Aorta (tissue), 5 donors: ENCODE measurements at regions not wholly inside any gene's neighbourhood (a gene's known extent, or its start where the extent isn't known, plus 50 kb on each side); places are given as distances from the start of the nearest gene placed in this dataset.

Experiments
- ATAC-seq: fragments of 200-7000 bp; cut with Tn5 transposase; one replicate; pipeline ENCODE4 v1.9.1; 2022; ENCODE audit warnings: moderate library complexity; ENCODE audit not compliant: low FRiP score
- DNase-seq, 2 donors: peaks; one replicate each; pipeline ENCODE4 v3.0.0-alpha.2; 2020
- H3K27ac ChIP-seq, 2 donors: one replicate each; pipeline ENCODE4 v1.5.1; 2013; ENCODE audit warnings: low read length in 2 of 2, mild to moderate bottlenecking in 2 of 2, moderate library complexity in 2 of 2, control low read depth in 1 of 2, inconsistent platforms in 1 of 2, low read depth in 1 of 2
- H3K27me3 ChIP-seq, 2 donors: one replicate each; pipeline ENCODE4 v1.6.1; 2013; ENCODE audit warnings: control low read depth in 1 of 2, low read length in 1 of 2, mild to moderate bottlenecking in 1 of 2, moderate library complexity in 1 of 2; ENCODE audit not compliant: insufficient read depth in 2 of 2, control insufficient read depth in 1 of 2
- H3K36me3 ChIP-seq, 2 donors: one replicate each; pipeline ENCODE4 v1.6.1; 2013; ENCODE audit warnings: control low read depth in 1 of 2, low read length in 1 of 2, mild to moderate bottlenecking in 1 of 2; ENCODE audit not compliant: insufficient read depth in 2 of 2, control insufficient read depth in 1 of 2
- H3K4me1 ChIP-seq, 2 donors: one replicate each; pipeline ENCODE4 v1.6.1; 2013; ENCODE audit warnings: low read length in 2 of 2, control low read depth in 1 of 2, mild to moderate bottlenecking in 1 of 2, moderate library complexity in 1 of 2; ENCODE audit not compliant: insufficient read depth in 2 of 2, control insufficient read depth in 1 of 2
- H3K4me3 ChIP-seq, 2 donors: one replicate each; pipeline ENCODE4 v1.5.1; 2013; ENCODE audit warnings: low read length in 2 of 2, control low read depth in 1 of 2, mild to moderate bottlenecking in 1 of 2
- H3K9me3 ChIP-seq: one replicate; pipeline ENCODE4 v1.6.1; 2013; ENCODE audit warnings: mild to moderate bottlenecking, low read length; ENCODE audit not compliant: control insufficient read depth
- WGBS, 2 donors: extraction: QIAGEN DNeasy Blood & Tissue Kit; methylation state at CpG; one replicate each; pipeline ENCODE4 v1.1.7; 2013; 5-methylcytosine and 5-hydroxymethylcytosine counted together
- intact Hi-C, 2 donors: fragments of 100-400 bp; cut with DNase I; formaldehyde crosslinking; loops; one replicate each; pipeline versions ENCODE4 v1.14.2 to v1.15.0; 2022
- donor health status: healthy with polysubstance abuse.
- donor health status: Bipolar disorder and iron deficiency.
- donor health status: DM: no; HTN: no; CAD: no.
- donor health status: DM: no; HTN: no; CAD: no.
- donor health status: DM: yes; HTN: yes; CAD: no.

DNA sequence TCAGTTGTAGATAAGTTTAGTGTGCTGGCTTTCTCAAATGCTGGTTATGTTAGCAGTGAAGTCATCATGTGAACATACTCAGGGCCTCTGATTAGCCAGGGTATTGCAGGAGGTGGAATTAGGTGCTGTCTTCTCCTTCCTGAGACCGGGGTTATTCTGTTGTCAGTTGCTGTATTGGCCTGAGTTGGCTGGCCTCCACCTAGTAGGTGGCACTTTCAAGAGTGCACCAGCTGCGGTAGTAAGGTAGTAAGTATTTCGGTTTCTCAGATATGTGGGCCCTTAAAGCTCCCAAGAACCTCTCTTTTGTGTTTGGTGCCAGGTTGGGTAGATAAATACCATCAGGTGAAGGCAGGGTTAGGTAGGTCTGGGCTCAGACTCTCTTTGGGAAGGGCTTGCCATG, 1430.5 kb upstream of the CELF4 start:
- H3K9me3 ChIP-seq = peaks cover 1% of the 10 kb centered on the region
- ATAC-seq (no peak), DNase-seq (no peak)
- no peaks in the 10 kb centered on the region for H3K27me3 ChIP-seq
- H3K27ac ChIP-seq = no peak overlapping the region
- no peaks in the 10 kb centered on the region for H3K36me3 ChIP-seq
- no peaks in the 10 kb centered on the region for H3K4me1 ChIP-seq
- intact Hi-C loops = no loop called here
- WGBS, 2 donors = 89 to 90% methylated on average over 3 of the region's 3 CpGs
- H3K4me3 ChIP-seq = no peak overlapping the region

DNA sequence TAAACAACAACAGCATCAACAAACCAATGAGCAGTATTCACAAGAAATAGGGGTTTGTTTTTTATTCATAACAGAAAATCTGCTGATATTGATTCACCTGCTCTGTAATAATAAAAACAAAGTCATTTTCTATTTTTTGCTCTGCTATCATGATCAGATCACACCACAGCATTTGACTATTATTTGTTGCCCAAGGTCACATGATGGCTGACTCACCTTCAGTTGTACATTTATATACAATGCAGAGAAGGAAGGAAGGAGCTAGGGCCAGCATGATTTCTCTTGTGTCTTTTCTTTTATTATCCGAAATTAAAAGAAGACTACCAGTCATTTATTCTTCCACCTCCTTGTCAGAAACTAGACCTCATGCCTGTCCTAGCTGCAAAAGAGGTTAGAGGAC, 1427.7 kb upstream of the CELF4 start:
- peaks cover 1% of the 10 kb centered on the region for H3K9me3 ChIP-seq
- intact Hi-C loops = no loop called here
- 81 to 83% methylated on average over 1 of the region's 1 CpG for WGBS, 2 donors

DNA sequence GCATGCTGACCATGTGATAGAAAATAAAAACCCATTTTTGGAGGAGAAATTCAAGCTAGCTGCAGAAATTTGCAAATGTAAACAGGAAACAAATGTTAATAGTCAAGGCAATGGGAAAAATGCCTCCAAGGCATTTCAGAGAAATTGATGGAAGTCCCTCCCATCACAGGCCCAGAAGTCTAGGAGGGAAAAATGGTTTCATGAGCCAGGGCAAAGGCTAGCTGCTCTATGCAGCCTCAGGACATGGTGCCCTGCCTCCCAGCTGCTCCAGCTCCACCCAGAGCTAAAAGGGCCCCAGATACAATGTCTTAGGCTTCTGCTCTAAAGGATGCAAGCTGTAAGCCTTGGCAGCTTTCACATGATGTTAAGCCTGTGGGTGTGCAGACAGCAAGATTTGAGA, 1419.4 kb upstream of the CELF4 start:
- H3K9me3 ChIP-seq = no peaks in the 10 kb centered on the region
- H3K4me3 ChIP-seq = no peak overlapping the region
- no peak for ATAC-seq
- H3K27me3 ChIP-seq = no peaks in the 10 kb centered on the region
- no peak for DNase-seq
- intact Hi-C loops = no loop called here
- H3K36me3 ChIP-seq = no peaks in the 10 kb centered on the region
- H3K4me1 ChIP-seq = no peaks in the 10 kb centered on the region
- H3K27ac ChIP-seq = no peak overlapping the region

More for the DNA sequence above, 1427.7 kb upstream of the CELF4 start:
- Histone ChIP-seq H3K4me1 (no peaks in the 10 kb centered on the region), H3K4me3 (no peak overlapping the region), H3K36me3 (no peaks in the 10 kb centered on the region), H3K27me3 (no peaks in the 10 kb centered on the region), H3K27ac (no peak overlapping the region)
- no peak for DNase-seq
- ATAC-seq = no peak

DNA sequence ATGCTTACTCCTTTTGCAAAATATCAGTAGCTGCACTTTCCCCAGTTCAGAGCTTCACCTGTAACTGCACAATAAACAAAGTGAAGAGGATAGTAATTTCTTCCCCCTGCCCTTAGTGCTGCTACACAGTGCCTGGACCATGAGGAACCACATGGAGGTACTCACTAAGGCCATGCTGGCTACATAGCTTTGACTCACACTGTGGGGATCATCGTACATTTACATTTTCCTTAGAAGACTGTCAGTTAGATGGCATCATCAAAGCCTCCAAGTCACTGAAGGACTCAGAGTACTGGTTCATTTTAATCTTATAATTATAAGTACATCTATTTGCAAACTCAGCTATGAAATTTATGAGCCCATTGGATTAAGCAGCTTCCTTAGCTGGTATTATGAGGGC, 1416.5 kb upstream of the CELF4 start:
- ATAC-seq (no peak), DNase-seq (no peak)
- 91 to 96% methylated on average over 1 of the region's 1 CpG for WGBS, 2 donors
- intact Hi-C loops = no loop called here
- Histone ChIP-seq H3K36me3 (no peaks in the 10 kb centered on the region), H3K9me3 (no peaks in the 10 kb centered on the region), H3K4me1 (no peaks in the 10 kb centered on the region), H3K4me3 (no peak overlapping the region), H3K27me3 (no peaks in the 10 kb centered on the region), H3K27ac (no peak overlapping the region)

DNA sequence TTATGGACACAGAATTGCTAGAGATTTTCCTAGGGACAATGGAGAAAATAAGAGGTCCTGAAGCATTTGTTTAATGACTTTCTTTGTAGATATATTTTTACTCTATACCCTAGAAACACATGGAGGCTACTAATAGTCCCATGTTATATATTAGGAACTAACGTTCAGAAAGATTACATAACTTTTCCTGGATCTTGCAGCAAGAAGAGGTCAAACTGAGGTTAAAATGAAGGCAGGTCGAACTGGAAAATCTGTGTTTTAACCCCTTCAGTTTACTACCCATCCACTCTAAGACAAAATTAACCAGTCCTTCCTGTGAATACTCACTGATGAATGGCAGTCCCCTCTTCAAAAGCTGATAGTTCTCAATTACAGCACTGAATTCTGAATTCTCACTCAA, 1415.8 kb upstream of the CELF4 start:
- Histone ChIP-seq H3K4me1 (no peaks in the 10 kb centered on the region), H3K4me3 (no peak overlapping the region), H3K36me3 (no peaks in the 10 kb centered on the region), H3K27me3 (no peaks in the 10 kb centered on the region), H3K27ac (no peak overlapping the region), H3K9me3 (no peaks in the 10 kb centered on the region)
- no peak for DNase-seq
- intact Hi-C loops = no loop called here
- ATAC-seq = no peak
- WGBS, 2 donors = 4% methylated on average over 2 of the region's 2 CpGs

DNA sequence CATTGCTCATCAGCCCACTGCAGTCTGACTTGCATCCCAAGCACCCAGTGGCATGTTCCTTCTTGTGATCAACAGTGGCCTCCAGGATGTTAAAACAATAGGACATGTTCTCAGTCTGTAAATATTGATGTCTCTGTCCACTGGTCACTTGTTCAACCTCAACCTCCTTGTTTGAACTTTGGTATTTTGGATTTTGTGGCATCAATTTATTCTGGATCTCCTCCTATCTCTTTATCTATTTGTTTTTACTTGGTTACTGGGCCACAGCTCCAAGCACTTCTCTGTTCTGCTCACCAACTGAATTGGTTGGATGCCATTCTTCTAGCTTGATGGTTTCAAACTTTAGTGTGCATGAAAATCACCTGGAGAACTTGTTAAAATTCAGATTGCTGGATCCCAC, 1414.8 kb upstream of the CELF4 start:
- intact Hi-C loops = no loop called here
- ATAC-seq (no peak), DNase-seq (no peak)
- H3K36me3 ChIP-seq = no peaks in the 10 kb centered on the region
- no peaks in the 10 kb centered on the region for H3K9me3 ChIP-seq
- H3K4me3 ChIP-seq = no peak overlapping the region
- no peaks in the 10 kb centered on the region for H3K4me1 ChIP-seq
- H3K27me3 ChIP-seq = no peaks in the 10 kb centered on the region
- H3K27ac ChIP-seq = no peak overlapping the region

DNA sequence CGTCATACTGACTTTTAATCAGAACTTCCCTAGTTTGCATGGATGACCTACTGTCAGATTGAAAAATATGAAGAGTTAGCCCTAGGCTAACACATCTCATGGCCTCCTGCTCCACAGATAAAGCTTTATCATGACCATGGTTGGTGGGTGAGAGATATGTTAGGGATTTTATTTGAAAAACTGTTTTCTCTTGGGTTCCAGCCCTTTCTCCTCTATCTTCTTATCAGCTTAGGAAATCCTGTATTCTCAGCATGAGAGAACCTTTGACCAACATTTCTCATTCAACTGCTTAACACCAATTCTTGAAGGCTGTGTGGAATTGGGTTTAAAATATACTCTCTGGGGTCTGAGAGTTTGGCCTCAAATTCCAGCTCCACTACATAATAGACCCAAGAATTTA, 1407.0 kb upstream of the CELF4 start:
- 83 to 87% methylated on average over 1 of the region's 1 CpG for WGBS, 2 donors
- no peaks in the 10 kb centered on the region for H3K36me3 ChIP-seq
- no peak overlapping the region for H3K27ac ChIP-seq
- no peaks in the 10 kb centered on the region for H3K27me3 ChIP-seq
- DNase-seq (no peak), ATAC-seq (no peak)
- no peak overlapping the region for H3K4me3 ChIP-seq
- intact Hi-C loops = no loop called here
- no peaks in the 10 kb centered on the region for H3K9me3 ChIP-seq
- no peaks in the 10 kb centered on the region for H3K4me1 ChIP-seq

DNA sequence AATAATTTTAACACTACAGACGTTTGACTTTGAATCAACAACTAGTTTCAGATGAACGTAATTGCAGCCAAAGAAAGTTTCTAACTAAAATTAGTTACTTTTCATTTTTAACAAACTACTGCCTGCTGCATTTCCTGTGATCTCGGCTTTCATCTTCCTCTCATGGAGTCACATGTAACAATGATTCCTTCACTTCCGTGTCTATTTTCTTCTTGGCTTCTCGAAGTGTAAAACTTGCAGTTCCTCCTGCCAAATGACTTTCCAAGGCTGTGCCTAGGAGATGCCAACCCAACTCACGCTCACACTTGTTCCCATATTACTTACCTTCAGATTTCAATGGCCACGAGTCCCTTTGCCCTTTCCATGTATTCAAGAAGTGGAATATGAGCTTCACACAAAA, 1406.3 kb upstream of the CELF4 start:
- Histone ChIP-seq H3K4me3 (no peak overlapping the region), H3K27ac (no peak overlapping the region), H3K27me3 (no peaks in the 10 kb centered on the region), H3K4me1 (no peaks in the 10 kb centered on the region), H3K36me3 (no peaks in the 10 kb centered on the region), H3K9me3 (no peaks in the 10 kb centered on the region)
- intact Hi-C loops = no loop called here
- DNase-seq (no peak), ATAC-seq (no peak)
- 57 to 58% methylated on average over 7 of the region's 7 CpGs for WGBS, 2 donors

DNA sequence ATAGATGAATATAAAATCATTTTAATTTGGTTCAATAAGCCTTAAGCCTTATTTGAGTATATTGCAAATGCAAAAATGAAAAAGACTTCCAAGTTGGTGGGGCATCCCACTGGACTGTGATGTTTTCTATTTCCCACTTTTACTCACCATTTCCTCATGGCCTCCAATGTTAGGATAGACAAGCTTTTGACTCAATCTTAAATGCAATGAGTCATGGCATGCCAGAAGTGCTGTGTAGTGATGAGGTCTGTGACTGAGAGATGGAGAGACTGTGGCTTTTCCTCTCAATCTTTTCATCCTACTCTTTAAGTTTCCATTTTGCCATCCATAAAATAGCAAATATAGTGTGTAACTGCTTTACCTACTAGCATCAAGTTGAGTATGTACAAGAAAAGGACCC, 1401.2 kb upstream of the CELF4 start:
- no peaks in the 10 kb centered on the region for H3K27me3 ChIP-seq
- H3K36me3 ChIP-seq = no peaks in the 10 kb centered on the region
- intact Hi-C loops = no loop called here
- no peak overlapping the region for H3K27ac ChIP-seq
- no peak for DNase-seq
- no peak overlapping the region for H3K4me3 ChIP-seq
- H3K4me1 ChIP-seq = no peaks in the 10 kb centered on the region
- H3K9me3 ChIP-seq = no peaks in the 10 kb centered on the region
- ATAC-seq = no peak
